Fibroblast of skin of left biceps (primary cell): ENCODE measurements at regions not wholly inside any gene's neighbourhood (a gene's known extent, or its start where the extent isn't known, plus 50 kb on each side); places are given as distances from the start of the nearest gene placed in this dataset.

Source experiments
- DNase-seq, 2 experiments: peaks; one replicate each; pipeline ENCODE4 v3.0.0-alpha.2; 2013; ENCODE audit warnings: low read depth in 2 of 2

DNA sequence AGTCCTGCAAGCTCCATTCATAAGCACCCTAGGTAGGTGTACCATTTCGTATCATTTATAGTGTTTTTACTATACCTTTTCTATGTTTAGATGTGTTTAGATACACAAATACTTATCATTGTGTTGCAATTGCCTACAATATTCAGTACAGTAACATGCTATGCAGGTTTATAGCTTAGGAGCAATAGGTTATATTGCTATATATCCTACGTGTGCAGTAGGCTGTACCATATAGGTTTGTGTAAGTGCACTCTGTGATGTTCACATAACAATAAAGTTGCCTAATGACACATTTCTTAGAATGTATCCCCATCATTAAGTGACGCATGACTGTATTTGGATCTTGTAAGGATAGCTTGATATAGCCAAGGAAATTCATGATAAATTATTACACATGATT is 88.6 kb upstream of the CDH20 start:
- no peak for DNase-seq

DNA sequence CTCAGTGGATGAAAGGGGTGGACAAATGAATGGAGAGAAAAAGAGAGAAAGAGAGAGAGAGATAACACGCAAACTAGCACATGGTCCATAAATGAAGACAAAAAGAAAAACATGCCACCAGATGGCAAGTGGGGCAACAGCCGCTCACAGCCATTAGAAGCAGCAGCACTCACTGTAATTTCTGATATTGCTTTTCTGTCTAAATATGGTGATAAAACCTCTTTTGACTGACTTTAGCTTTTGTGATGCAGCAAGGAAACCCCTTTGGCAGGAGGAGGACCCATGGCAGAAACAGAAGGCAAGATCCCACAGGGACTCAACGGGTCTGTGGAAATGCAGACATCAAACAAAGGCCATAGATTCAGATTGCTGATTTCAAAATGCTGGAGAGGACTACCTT is 88.0 kb upstream of the CDH20 start:
- no peak for DNase-seq

DNA sequence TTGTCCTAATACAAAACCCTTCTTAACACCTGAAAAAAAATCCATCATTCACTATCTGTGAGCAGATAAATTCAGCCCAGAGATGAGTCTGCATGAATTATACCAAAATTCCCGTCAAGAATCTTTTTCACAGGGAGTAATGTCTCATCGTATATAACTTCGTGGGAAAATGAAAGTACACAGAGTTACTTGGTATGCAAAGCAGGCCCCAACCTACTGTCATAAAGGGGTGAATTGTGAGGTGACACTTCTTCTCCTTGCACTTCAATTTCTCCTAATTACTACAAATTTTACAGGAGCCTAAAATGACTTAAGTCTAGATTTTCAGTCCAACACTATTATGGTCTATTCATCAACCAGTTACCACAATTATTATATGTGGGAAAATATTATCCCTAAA is 84.6 kb upstream of the CDH20 start:
- no peak for DNase-seq

DNA sequence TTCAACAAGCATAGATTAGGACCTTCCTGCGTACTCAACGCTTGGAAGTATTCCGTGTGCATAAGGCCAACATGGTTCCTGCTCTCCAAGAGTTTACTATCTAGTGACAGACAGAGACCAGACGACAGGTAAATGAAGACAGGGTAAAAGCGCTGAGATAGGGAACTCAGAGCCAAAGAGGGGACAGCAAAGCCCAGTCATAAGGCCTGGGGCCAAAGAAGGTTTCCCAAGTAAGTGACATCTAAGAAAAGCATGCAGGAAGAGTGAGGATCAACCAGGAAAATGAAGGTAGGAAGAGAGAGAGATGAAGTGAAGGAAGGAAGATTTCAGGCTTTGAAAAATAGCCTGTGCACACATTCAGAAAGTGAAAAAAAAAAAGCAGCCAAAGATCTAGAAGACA is 76.9 kb upstream of the CDH20 start:
- DNase-seq: no peak

DNA sequence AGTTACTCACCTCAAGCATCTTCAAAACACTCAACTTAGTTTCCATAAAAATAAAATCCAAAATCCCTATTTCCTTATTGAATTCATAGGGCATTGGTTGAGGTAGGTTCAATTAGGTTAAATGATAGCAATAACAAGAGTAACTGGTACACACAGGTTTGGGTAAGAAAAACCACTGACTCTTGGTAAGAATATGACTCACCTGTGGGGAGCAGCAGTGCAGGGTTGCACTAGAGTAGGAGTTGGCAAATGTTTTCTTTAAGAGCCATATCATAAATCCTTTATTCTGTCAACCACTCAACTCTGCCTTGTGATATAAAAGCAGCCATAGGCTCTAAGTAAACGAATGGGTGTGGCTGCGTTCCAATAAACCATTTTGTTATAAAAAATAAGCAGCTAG is 71.4 kb upstream of the CDH20 start:
- no peak for DNase-seq

DNA sequence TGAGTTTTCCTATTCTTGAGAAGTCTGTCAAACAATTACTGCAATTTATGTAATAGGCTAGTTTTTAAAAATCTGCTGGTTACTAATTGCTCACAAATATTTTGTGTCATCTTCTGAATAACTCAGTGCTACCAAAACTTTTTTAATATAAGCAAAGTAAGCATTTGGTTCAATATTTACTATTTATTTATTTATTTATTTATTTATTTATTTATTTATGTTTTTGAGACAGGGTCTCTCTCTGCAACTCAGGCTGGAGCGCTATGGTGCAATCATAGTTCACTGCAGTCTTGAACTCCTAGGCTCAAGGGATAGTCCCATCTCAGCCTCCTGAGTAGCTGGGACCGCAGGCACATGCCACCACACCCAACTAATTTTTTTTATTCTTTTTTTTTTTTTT is 60.4 kb upstream of the CDH20 start:
- no peak for DNase-seq

DNA sequence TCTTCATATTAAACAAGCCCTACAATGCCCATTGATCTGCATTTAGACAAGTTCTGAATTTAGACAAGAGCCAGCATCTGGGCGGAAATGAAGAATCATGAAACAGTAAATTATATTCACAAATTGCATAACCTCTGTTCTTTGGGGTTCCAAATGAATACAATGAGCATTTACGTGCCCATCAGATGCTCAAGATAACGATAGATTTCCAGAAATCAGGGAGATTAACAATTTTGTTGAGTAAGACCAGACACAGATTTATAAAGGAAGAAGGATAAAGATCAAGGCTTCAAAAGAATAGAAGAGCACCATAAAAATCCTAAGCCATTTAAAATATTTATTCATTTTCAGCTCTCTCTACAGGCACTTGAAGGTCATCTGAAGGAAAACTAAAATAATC is 59.7 kb upstream of the CDH20 start:
- DNase-seq: no peak

DNA sequence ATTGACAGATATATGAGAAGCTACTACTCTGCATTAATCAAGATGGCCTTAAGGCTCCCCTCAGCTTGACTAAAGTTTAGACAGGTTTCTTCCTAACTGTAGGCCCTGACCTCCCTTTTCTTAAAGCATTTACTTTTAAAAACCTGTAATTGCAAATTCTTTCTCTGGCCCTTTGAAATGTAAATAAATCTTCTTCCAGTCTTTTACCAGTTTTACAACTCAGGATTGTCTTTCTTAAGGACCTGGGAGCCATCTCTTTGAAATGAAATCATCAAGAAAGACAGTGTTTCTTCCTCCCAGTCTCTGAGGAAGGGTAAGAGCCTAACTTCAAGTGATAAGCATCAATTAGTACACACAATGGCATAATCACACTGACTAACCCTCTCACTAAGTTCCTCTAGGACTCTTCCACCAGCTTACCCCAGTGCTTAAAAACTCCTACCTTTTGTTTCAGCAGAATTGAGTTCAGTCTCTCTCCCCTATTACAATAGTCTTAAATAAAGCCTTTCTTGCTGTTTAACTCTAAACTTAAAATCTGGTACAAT is 58.7 kb upstream of the CDH20 start:
- DNase-seq: no peak

DNA sequence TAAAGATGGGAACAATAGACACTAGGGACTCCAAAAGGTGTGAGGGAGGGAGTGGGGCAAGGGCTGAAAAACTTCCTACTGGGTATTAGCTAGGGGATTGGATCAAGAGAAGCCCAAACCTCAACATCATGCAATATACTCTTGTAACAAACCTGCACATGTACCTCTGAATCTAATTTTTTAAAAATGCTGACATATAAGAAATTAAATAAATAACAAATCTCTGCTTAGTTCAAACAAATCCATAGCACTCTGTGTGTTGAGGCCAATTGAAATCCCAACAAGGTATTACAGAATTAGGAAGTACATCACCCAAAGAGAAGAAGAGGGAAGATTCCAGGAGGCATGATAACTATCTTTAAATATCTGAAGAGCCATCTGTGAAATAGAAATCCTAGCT is 55.4 kb upstream of the CDH20 start:
- DNase-seq: no peak

DNA sequence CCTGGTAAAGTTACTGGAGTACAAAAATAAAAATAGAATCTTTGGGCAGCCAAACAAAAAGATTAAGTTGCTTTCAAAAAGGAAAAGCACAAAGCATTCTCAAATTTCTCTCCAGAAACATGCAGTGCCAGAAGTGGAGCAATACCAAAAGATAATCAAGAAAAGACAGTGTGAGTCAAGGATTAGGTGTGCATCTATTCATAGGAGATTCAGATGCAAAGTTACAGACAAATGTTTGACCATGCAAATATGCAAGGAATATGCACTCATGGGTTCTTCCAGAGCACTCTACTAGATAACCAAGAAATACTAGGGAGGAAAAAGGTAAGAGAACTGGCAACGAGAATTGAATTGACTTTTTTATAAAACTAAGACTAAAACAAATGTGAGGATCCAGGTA is 51.8 kb upstream of the CDH20 start:
- no peak for DNase-seq

DNA sequence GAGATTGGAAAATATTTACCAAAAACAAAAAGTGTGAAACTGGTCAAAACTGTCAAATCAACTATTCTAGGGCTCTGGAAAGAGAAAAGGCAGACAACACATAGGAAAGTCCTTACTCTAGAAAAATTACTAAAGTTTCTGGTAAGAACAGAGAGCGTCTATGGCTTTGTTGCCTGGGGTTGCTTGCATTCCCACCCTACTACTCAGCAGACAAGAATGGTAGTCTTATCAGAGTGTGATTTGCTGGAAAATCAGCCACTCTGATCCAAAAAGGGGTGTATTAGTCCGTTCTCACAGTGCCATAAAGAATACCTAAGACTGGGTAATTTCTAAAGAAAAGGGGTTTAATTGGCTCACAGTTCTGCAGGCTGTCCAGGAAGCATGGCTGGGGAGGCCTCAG is 50.3 kb upstream of the CDH20 start:
- DNase-seq: no peak
